ENCODE measurements at regions not wholly inside any gene's neighbourhood (a gene's known extent, or its start where the extent isn't known, plus 50 kb on each side); places are given as distances from the start of the nearest gene placed in this dataset.
"Not testable (repeated sequence)": the region's sequence is repeated elsewhere in the genome, so short reads cannot be mapped to it uniquely, and the experiment has no call there.

- not testable (repeated sequence) for H3K9me3 Mint-ChIP-seq, H3K4me3 Mint-ChIP-seq, H3K27me3 Mint-ChIP-seq, H3K36me3 Mint-ChIP-seq, ATAC-seq, H3K27ac Mint-ChIP-seq, H3K4me1 Mint-ChIP-seq
Measured at GRCh38 chr16:33583702-33584101, 124.3 kb downstream of the TP53TG3F start.

GRCh38 chr16:33588589-33588988 lies 129.2 kb downstream of the TP53TG3F start:
- not testable (repeated sequence) for H3K27me3 Mint-ChIP-seq, H3K9me3 Mint-ChIP-seq, H3K4me1 Mint-ChIP-seq, H3K4me3 Mint-ChIP-seq, H3K36me3 Mint-ChIP-seq, H3K27ac Mint-ChIP-seq, ATAC-seq

GRCh38 chr16:33593344-33593743 lies 133.9 kb downstream of the TP53TG3F start:
- ATAC-seq, result peak; percentile 20
- not testable (repeated sequence) for H3K27me3 Mint-ChIP-seq

GRCh38 chr16:33595074-33595473 lies 135.7 kb downstream of the TP53TG3F start:
- not testable (repeated sequence) for H3K27me3 Mint-ChIP-seq, H3K27ac Mint-ChIP-seq, H3K9me3 Mint-ChIP-seq, H3K36me3 Mint-ChIP-seq, H3K4me1 Mint-ChIP-seq, ATAC-seq, H3K4me3 Mint-ChIP-seq

More at GRCh38 chr16:33593344-33593743, 133.9 kb downstream of the TP53TG3F start:
- H3K36me3 Mint-ChIP-seq, H3K4me3 Mint-ChIP-seq, H3K4me1 Mint-ChIP-seq, H3K9me3 Mint-ChIP-seq, H3K27ac Mint-ChIP-seq: not testable (repeated sequence)

- peak; percentile 60 for ATAC-seq
- H3K4me3 Mint-ChIP-seq, H3K4me1 Mint-ChIP-seq, H3K27me3 Mint-ChIP-seq, H3K36me3 Mint-ChIP-seq, H3K27ac Mint-ChIP-seq, H3K9me3 Mint-ChIP-seq: not testable (repeated sequence)
Measured at GRCh38 chr16:33601029-33601428, 141.6 kb downstream of the TP53TG3F start.

- H3K36me3 Mint-ChIP-seq, H3K27me3 Mint-ChIP-seq, H3K4me3 Mint-ChIP-seq, ATAC-seq, H3K4me1 Mint-ChIP-seq, H3K27ac Mint-ChIP-seq: not testable (repeated sequence)
- H3K9me3 Mint-ChIP-seq, result peaks cover 14% of the 10 kb centered on the region
Measured at GRCh38 chr16:33623535-33624077, 164.2 kb downstream of the TP53TG3F start.

- H3K27me3 Mint-ChIP-seq, H3K36me3 Mint-ChIP-seq, H3K4me3 Mint-ChIP-seq, H3K4me1 Mint-ChIP-seq, ATAC-seq, H3K9me3 Mint-ChIP-seq, H3K27ac Mint-ChIP-seq: not testable (repeated sequence)
Measured at GRCh38 chr16:33628895-33629294, 169.5 kb downstream of the TP53TG3F start.

- not testable (repeated sequence) for H3K27ac Mint-ChIP-seq
Measured at GRCh38 chr16:33631713-33632112, 172.3 kb downstream of the TP53TG3F start.

GRCh38 chr16:33634057-33634456 lies 174.6 kb downstream of the TP53TG3F start:
- not testable (repeated sequence) for H3K27ac Mint-ChIP-seq, H3K9me3 Mint-ChIP-seq, H3K4me1 Mint-ChIP-seq, ATAC-seq, H3K4me3 Mint-ChIP-seq, H3K36me3 Mint-ChIP-seq, H3K27me3 Mint-ChIP-seq

More at GRCh38 chr16:33631713-33632112, 172.3 kb downstream of the TP53TG3F start:
- ATAC-seq, H3K27me3 Mint-ChIP-seq, H3K36me3 Mint-ChIP-seq, H3K4me1 Mint-ChIP-seq, H3K4me3 Mint-ChIP-seq, H3K9me3 Mint-ChIP-seq: not testable (repeated sequence)

GRCh38 chr16:33636760-33637159 lies 177.3 kb downstream of the TP53TG3F start:
- H3K4me3 Mint-ChIP-seq, H3K27ac Mint-ChIP-seq, H3K4me1 Mint-ChIP-seq, H3K27me3 Mint-ChIP-seq, H3K9me3 Mint-ChIP-seq, H3K36me3 Mint-ChIP-seq, ATAC-seq: not testable (repeated sequence)

GRCh38 chr16:33643270-33643669 lies 183.9 kb downstream of the TP53TG3F start:
- ATAC-seq, result peak; percentile 76
- not testable (repeated sequence) for H3K4me3 Mint-ChIP-seq, H3K27ac Mint-ChIP-seq, H3K9me3 Mint-ChIP-seq, H3K27me3 Mint-ChIP-seq, H3K36me3 Mint-ChIP-seq, H3K4me1 Mint-ChIP-seq

- H3K36me3 Mint-ChIP-seq, H3K27me3 Mint-ChIP-seq, H3K27ac Mint-ChIP-seq, H3K4me3 Mint-ChIP-seq, H3K9me3 Mint-ChIP-seq, H3K4me1 Mint-ChIP-seq: not testable (repeated sequence)
- peak; percentile 35 for ATAC-seq
Measured at GRCh38 chr16:33643698-33644381, 184.4 kb downstream of the TP53TG3F start.

GRCh38 chr16:33646386-33646785 lies 187.0 kb downstream of the TP53TG3F start:
- H3K4me1 Mint-ChIP-seq, H3K27me3 Mint-ChIP-seq, H3K4me3 Mint-ChIP-seq, H3K36me3 Mint-ChIP-seq, H3K9me3 Mint-ChIP-seq, H3K27ac Mint-ChIP-seq: not testable (repeated sequence)
- peak; percentile 39 for ATAC-seq

GRCh38 chr16:33655756-33656155 lies 196.3 kb downstream of the TP53TG3F start:
- H3K27ac Mint-ChIP-seq, H3K36me3 Mint-ChIP-seq, H3K27me3 Mint-ChIP-seq, H3K9me3 Mint-ChIP-seq, H3K4me1 Mint-ChIP-seq: not testable (repeated sequence)
- peak; percentile 47 for ATAC-seq
- peak overlapping the region; percentile 36 for H3K4me3 Mint-ChIP-seq

GRCh38 chr16:33656394-33656793 lies 197.0 kb downstream of the TP53TG3F start:
- ATAC-seq, result peak; percentile 71
- not testable (repeated sequence) for H3K27ac Mint-ChIP-seq, H3K27me3 Mint-ChIP-seq

GRCh38 chr16:33657717-33658116 lies 198.3 kb downstream of the TP53TG3F start:
- H3K4me3 Mint-ChIP-seq, H3K9me3 Mint-ChIP-seq, H3K27me3 Mint-ChIP-seq, H3K36me3 Mint-ChIP-seq, H3K27ac Mint-ChIP-seq, H3K4me1 Mint-ChIP-seq: not testable (repeated sequence)
- peak; percentile 62 for ATAC-seq

More at GRCh38 chr16:33656394-33656793, 197.0 kb downstream of the TP53TG3F start:
- not testable (repeated sequence) for H3K4me3 Mint-ChIP-seq, H3K4me1 Mint-ChIP-seq, H3K9me3 Mint-ChIP-seq, H3K36me3 Mint-ChIP-seq

GRCh38 chr16:33680791-33681190 lies 221.4 kb downstream of the TP53TG3F start:
- H3K4me3 Mint-ChIP-seq, H3K4me1 Mint-ChIP-seq, H3K9me3 Mint-ChIP-seq, H3K27ac Mint-ChIP-seq, H3K36me3 Mint-ChIP-seq, H3K27me3 Mint-ChIP-seq, ATAC-seq: not testable (repeated sequence)
